IPS DF 6.9 (cell line): ENCODE measurements at regions not wholly inside any gene's neighbourhood (a gene's known extent, or its start where the extent isn't known, plus 50 kb on each side); places are given as distances from the start of the nearest gene placed in this dataset.

Experiments used
- DNase-seq: peaks from one replicate; pipeline ENCODE4 v3.0.0-alpha.2; 2013; ENCODE audit warnings: low read depth, low spot score
- H3K27ac ChIP-seq: one replicate; pipeline ENCODE4 v1.5.1; 2013; ENCODE audit warnings: low read length, control low read depth
- H3K27me3 ChIP-seq: 2 replicates; pipeline ENCODE4 v1.6.1; 2013; ENCODE audit warnings: mild to moderate bottlenecking, low read length; ENCODE audit not compliant: control insufficient read depth, insufficient read depth
- H3K36me3 ChIP-seq: 2 replicates; pipeline ENCODE4 v1.6.1; 2013; ENCODE audit warnings: low read length; ENCODE audit not compliant: control insufficient read depth, insufficient read depth
- H3K4me1 ChIP-seq: 2 replicates; pipeline ENCODE4 v1.6.1; 2013; ENCODE audit warnings: low read length; ENCODE audit not compliant: control insufficient read depth, insufficient read depth
- H3K4me3 ChIP-seq: 2 replicates; pipeline ENCODE4 v1.5.1; 2013; ENCODE audit warnings: mild to moderate bottlenecking, low read length
- H3K9me3 ChIP-seq: 2 replicates; pipeline ENCODE4 v1.6.1; 2013; ENCODE audit warnings: low read length, inconsistent platforms; ENCODE audit not compliant: control insufficient read depth, insufficient read depth
- WGBS: extraction: QIAGEN DNeasy Blood & Tissue Kit; methylation state at CpG from one replicate; pipeline ENCODE4 v1.1.7; 2013; ENCODE audit warnings: mixed read lengths, missing lambda C conversion rate; ENCODE audit not compliant: insufficient read length, insufficient coverage; 5-methylcytosine and 5-hydroxymethylcytosine counted together

- Histone ChIP-seq H3K27ac (no peak overlapping the region), H3K9me3 (no peaks in the 10 kb centered on the region), H3K36me3 (no peaks in the 10 kb centered on the region), H3K27me3 (no peaks in the 10 kb centered on the region), H3K4me1 (no peaks in the 10 kb centered on the region), H3K4me3 (no peak overlapping the region)
- no CpG with 5 or more reads among the region's 5 CpGs for WGBS
- no peak for DNase-seq
Measured at GRCh38 chr21:17444828-17445227, 68.0 kb upstream of the CXADR start.

- no peaks in the 10 kb centered on the region for H3K9me3 ChIP-seq
- no peaks in the 10 kb centered on the region for H3K4me1 ChIP-seq
- no peak for DNase-seq
- no peaks in the 10 kb centered on the region for H3K36me3 ChIP-seq
- H3K4me3 ChIP-seq = no peak overlapping the region
- H3K27me3 ChIP-seq = no peaks in the 10 kb centered on the region
- WGBS = no CpG with 5 or more reads among the region's 3 CpGs
- no peak overlapping the region for H3K27ac ChIP-seq
Measured at GRCh38 chr21:17446737-17447136, 66.1 kb upstream of the CXADR start.

- Histone ChIP-seq H3K27ac (no peak overlapping the region), H3K27me3 (no peaks in the 10 kb centered on the region), H3K36me3 (no peaks in the 10 kb centered on the region), H3K9me3 (no peaks in the 10 kb centered on the region), H3K4me3 (no peak overlapping the region), H3K4me1 (no peaks in the 10 kb centered on the region)
- no peak for DNase-seq
Measured at GRCh38 chr21:17449701-17450100, 63.1 kb upstream of the CXADR start.

GRCh38 chr21:17451364-17451891 is 61.4 kb upstream of the CXADR start:
- WGBS = no CpG with 5 or more reads among the region's 4 CpGs
- no peaks in the 10 kb centered on the region for H3K27me3 ChIP-seq
- H3K4me3 ChIP-seq = no peak overlapping the region
- no peak overlapping the region for H3K27ac ChIP-seq
- H3K36me3 ChIP-seq = no peaks in the 10 kb centered on the region
- DNase-seq = no peak
- no peaks in the 10 kb centered on the region for H3K4me1 ChIP-seq
- H3K9me3 ChIP-seq = no peaks in the 10 kb centered on the region

GRCh38 chr21:17454315-17455027 is 58.4 kb upstream of the CXADR start:
- H3K9me3 ChIP-seq = no peaks in the 10 kb centered on the region
- peak overlapping the region; percentile 43; the same call in 1 of the 2 replicates for H3K4me3 ChIP-seq
- H3K27me3 ChIP-seq = no peaks in the 10 kb centered on the region
- no peaks in the 10 kb centered on the region for H3K36me3 ChIP-seq
- H3K4me1 ChIP-seq = no peaks in the 10 kb centered on the region
- no CpG with 5 or more reads among the region's 24 CpGs for WGBS
- H3K27ac ChIP-seq = no peak overlapping the region
- DNase-seq = peak; percentile 63

GRCh38 chr21:17455028-17455353 is 57.9 kb upstream of the CXADR start:
- H3K4me1 ChIP-seq = no peaks in the 10 kb centered on the region
- no peak overlapping the region for H3K27ac ChIP-seq
- no peaks in the 10 kb centered on the region for H3K27me3 ChIP-seq
- DNase-seq = no peak
- H3K36me3 ChIP-seq = no peaks in the 10 kb centered on the region
- WGBS = no CpG with 5 or more reads among the region's 4 CpGs
- peak overlapping the region; percentile 43; the same call in 1 of the 2 replicates for H3K4me3 ChIP-seq
- no peaks in the 10 kb centered on the region for H3K9me3 ChIP-seq

GRCh38 chr21:17455451-17455850 is 57.4 kb upstream of the CXADR start:
- H3K4me1 ChIP-seq = no peaks in the 10 kb centered on the region
- no peak overlapping the region for H3K27ac ChIP-seq
- DNase-seq = no peak
- no peak overlapping the region for H3K4me3 ChIP-seq
- no peaks in the 10 kb centered on the region for H3K36me3 ChIP-seq
- WGBS = no CpG with 5 or more reads among the region's 6 CpGs
- no peaks in the 10 kb centered on the region for H3K9me3 ChIP-seq
- H3K27me3 ChIP-seq = no peaks in the 10 kb centered on the region

GRCh38 chr21:17458279-17458678 is 54.6 kb upstream of the CXADR start:
- no peaks in the 10 kb centered on the region for H3K36me3 ChIP-seq
- no peaks in the 10 kb centered on the region for H3K4me1 ChIP-seq
- no peak overlapping the region for H3K4me3 ChIP-seq
- H3K27ac ChIP-seq = no peak overlapping the region
- DNase-seq = no peak
- WGBS = no CpG with 5 or more reads among the region's 6 CpGs
- no peaks in the 10 kb centered on the region for H3K27me3 ChIP-seq
- no peaks in the 10 kb centered on the region for H3K9me3 ChIP-seq

GRCh38 chr21:17460094-17460493 is 52.7 kb upstream of the CXADR start:
- no peak for DNase-seq
- no peaks in the 10 kb centered on the region for H3K27me3 ChIP-seq
- H3K4me1 ChIP-seq = no peaks in the 10 kb centered on the region
- no peak overlapping the region for H3K4me3 ChIP-seq
- WGBS = no CpG with 5 or more reads among the region's 2 CpGs
- H3K36me3 ChIP-seq = no peaks in the 10 kb centered on the region
- no peak overlapping the region for H3K27ac ChIP-seq
- no peaks in the 10 kb centered on the region for H3K9me3 ChIP-seq

GRCh38 chr21:17461014-17461413 is 51.8 kb upstream of the CXADR start:
- Histone ChIP-seq H3K27me3 (no peaks in the 10 kb centered on the region), H3K27ac (no peak overlapping the region), H3K4me1 (no peaks in the 10 kb centered on the region), H3K9me3 (no peaks in the 10 kb centered on the region), H3K4me3 (no peak overlapping the region), H3K36me3 (no peaks in the 10 kb centered on the region)
- DNase-seq = no peak
- WGBS = 100% methylated on average over 1 of the region's 3 CpGs

GRCh38 chr21:17461582-17461981 is 51.3 kb upstream of the CXADR start:
- no peak overlapping the region for H3K27ac ChIP-seq
- WGBS = no CpG with 5 or more reads among the region's 4 CpGs
- no peak for DNase-seq
- no peak overlapping the region for H3K4me3 ChIP-seq
- no peaks in the 10 kb centered on the region for H3K4me1 ChIP-seq
- no peaks in the 10 kb centered on the region for H3K36me3 ChIP-seq
- no peaks in the 10 kb centered on the region for H3K27me3 ChIP-seq
- H3K9me3 ChIP-seq = no peaks in the 10 kb centered on the region
